ENCODE measurements at regions not wholly inside any gene's neighbourhood (a gene's known extent, or its start where the extent isn't known, plus 50 kb on each side); places are given as distances from the start of the nearest gene placed in this dataset.

GRCh38 chr12:60819794-60820193 lies 1224.0 kb downstream of the SLC16A7 start:
- no peaks in the 10 kb centered on the region for H3K27me3 Mint-ChIP-seq (ENCODE audit: low read depth, poor library complexity)
- no peak overlapping the region for H3K4me3 Mint-ChIP-seq
- DNase-seq = no peak
- peaks cover 13% of the 10 kb centered on the region for H3K9me3 Mint-ChIP-seq
- no peak for TF ChIP-seq CTCF (IDR thresholded peaks at IDR 0.05)
- H3K36me3 Mint-ChIP-seq (ENCODE audit: low read depth) = no peaks in the 10 kb centered on the region
- no peaks in the 10 kb centered on the region for H3K4me1 Mint-ChIP-seq
- no peak overlapping the region for H3K27ac Mint-ChIP-seq

- H3K4me3 Mint-ChIP-seq = no peak overlapping the region
- H3K27ac Mint-ChIP-seq = no peak overlapping the region
- DNase-seq = no peak
- H3K36me3 Mint-ChIP-seq (ENCODE audit: low read depth) = no peaks in the 10 kb centered on the region
- no peaks in the 10 kb centered on the region for H3K9me3 Mint-ChIP-seq
- H3K27me3 Mint-ChIP-seq (ENCODE audit: low read depth, poor library complexity) = no peaks in the 10 kb centered on the region
- no peak for TF ChIP-seq CTCF (IDR thresholded peaks at IDR 0.05)
- H3K4me1 Mint-ChIP-seq = no peaks in the 10 kb centered on the region
These were observed 1226.8 kb downstream of the SLC16A7 start for GRCh38 chr12:60822580-60822979.

GRCh38 chr12:60830381-60830780 lies 1234.6 kb downstream of the SLC16A7 start:
- H3K4me3 Mint-ChIP-seq = no peak overlapping the region
- no peak for DNase-seq

GRCh38 chr12:60832290-60832689 lies 1236.5 kb downstream of the SLC16A7 start:
- Mint-ChIP-seq H3K36me3 (ENCODE audit: low read depth) (no peaks in the 10 kb centered on the region), H3K27me3 (ENCODE audit: low read depth, poor library complexity) (no peaks in the 10 kb centered on the region), H3K9me3 (no peaks in the 10 kb centered on the region), H3K4me3 (no peak overlapping the region), H3K4me1 (peaks cover 7% of the 10 kb centered on the region), H3K27ac (no peak overlapping the region)
- TF ChIP-seq CTCF (IDR thresholded peaks at IDR 0.05) = no peak
- DNase-seq = no peak

More at GRCh38 chr12:60830381-60830780, 1234.6 kb downstream of the SLC16A7 start:
- Mint-ChIP-seq H3K4me1 (peaks cover 7% of the 10 kb centered on the region), H3K36me3 (ENCODE audit: low read depth) (no peaks in the 10 kb centered on the region), H3K27ac (no peak overlapping the region), H3K9me3 (no peaks in the 10 kb centered on the region), H3K27me3 (ENCODE audit: low read depth, poor library complexity) (no peaks in the 10 kb centered on the region)
- TF ChIP-seq CTCF (IDR thresholded peaks at IDR 0.05) = no peak

- H3K27me3 Mint-ChIP-seq (ENCODE audit: low read depth, poor library complexity) = no peaks in the 10 kb centered on the region
- H3K9me3 Mint-ChIP-seq = no peaks in the 10 kb centered on the region
- no peak for TF ChIP-seq CTCF (IDR thresholded peaks at IDR 0.05)
- H3K36me3 Mint-ChIP-seq (ENCODE audit: low read depth) = no peaks in the 10 kb centered on the region
- no peak for DNase-seq
- peaks cover 7% of the 10 kb centered on the region for H3K4me1 Mint-ChIP-seq
- H3K27ac Mint-ChIP-seq = no peak overlapping the region
- H3K4me3 Mint-ChIP-seq = no peak overlapping the region
These were observed 1238.5 kb downstream of the SLC16A7 start for GRCh38 chr12:60834372-60834771.

GRCh38 chr12:60834806-60835205 lies 1239.0 kb downstream of the SLC16A7 start:
- Mint-ChIP-seq H3K27ac (no peak overlapping the region), H3K36me3 (ENCODE audit: low read depth) (no peaks in the 10 kb centered on the region), H3K4me1 (peaks cover 7% of the 10 kb centered on the region), H3K27me3 (ENCODE audit: low read depth, poor library complexity) (no peaks in the 10 kb centered on the region), H3K4me3 (no peak overlapping the region), H3K9me3 (no peaks in the 10 kb centered on the region)
- TF ChIP-seq CTCF (IDR thresholded peaks at IDR 0.05) = no peak
- no peak for DNase-seq

Measured in nephron progenitor cell (in vitro differentiated cells).